Glutamatergic neuron (in vitro differentiated cells): ENCODE measurements at regions not wholly inside any gene's neighbourhood (a gene's known extent, or its start where the extent isn't known, plus 50 kb on each side); places are given as distances from the start of the nearest gene placed in this dataset.

ENCODE experiments used
- DNase-seq: peaks from one replicate; pipeline ENCODE4 v3.0.0; 2022
- H3K27ac Mint-ChIP-seq: one replicate; pipeline ENCODE4 v1.8.0; 2020; ENCODE audit warnings: mild to moderate bottlenecking, mixed read lengths, inconsistent platforms; ENCODE audit not compliant: unreplicated experiment
- H3K27me3 Mint-ChIP-seq: one replicate; pipeline ENCODE4 v1.8.0; 2020; ENCODE audit warnings: mild to moderate bottlenecking, moderate library complexity, mixed read lengths, inconsistent platforms; ENCODE audit not compliant: unreplicated experiment
- H3K36me3 Mint-ChIP-seq: one replicate; pipeline ENCODE4 v1.8.0; 2020; ENCODE audit warnings: mild to moderate bottlenecking, mixed read lengths, inconsistent platforms; ENCODE audit not compliant: unreplicated experiment
- H3K4me1 Mint-ChIP-seq: one replicate; pipeline ENCODE4 v1.8.0; 2020; ENCODE audit warnings: mild to moderate bottlenecking, low read depth, mixed read lengths, inconsistent platforms; ENCODE audit not compliant: unreplicated experiment
- H3K4me3 Mint-ChIP-seq: one replicate; pipeline ENCODE4 v1.8.0; 2020; ENCODE audit warnings: mild to moderate bottlenecking, mixed read lengths, inconsistent platforms; ENCODE audit not compliant: unreplicated experiment
- H3K9me3 Mint-ChIP-seq: one replicate; pipeline ENCODE4 v1.8.0; 2020; ENCODE audit warnings: mild to moderate bottlenecking, moderate library complexity, mixed read lengths, inconsistent platforms; ENCODE audit not compliant: unreplicated experiment
- CTCF ChIP-seq: fragments of 200-600 bp; sonication (generic); IDR thresholded peaks from one replicate; pipeline ENCODE4 v1.5.0; 2021; ENCODE audit not compliant: partially characterized antibody, unreplicated experiment

GRCh38 chr5:85841653-85842052, 776.1 kb upstream of the COX7C start:
- no peak for DNase-seq
- Mint-ChIP-seq H3K9me3 (no peaks in the 10 kb centered on the region), H3K36me3 (no peaks in the 10 kb centered on the region), H3K4me1 (no peaks in the 10 kb centered on the region), H3K27ac (no peak overlapping the region), H3K27me3 (no peaks in the 10 kb centered on the region), H3K4me3 (no peak overlapping the region)
- TF ChIP-seq CTCF, result no peak

GRCh38 chr5:85843535-85843934, 774.2 kb upstream of the COX7C start:
- Mint-ChIP-seq H3K36me3 (no peaks in the 10 kb centered on the region), H3K27ac (no peak overlapping the region), H3K4me1 (no peaks in the 10 kb centered on the region), H3K4me3 (no peak overlapping the region), H3K9me3 (no peaks in the 10 kb centered on the region), H3K27me3 (no peaks in the 10 kb centered on the region)
- no peak for TF ChIP-seq CTCF
- DNase-seq, result no peak

- TF ChIP-seq CTCF, result no peak
- Mint-ChIP-seq H3K36me3 (peaks cover 9% of the 10 kb centered on the region), H3K27me3 (no peaks in the 10 kb centered on the region), H3K4me1 (no peaks in the 10 kb centered on the region), H3K4me3 (no peak overlapping the region), H3K9me3 (peaks cover 2% of the 10 kb centered on the region), H3K27ac (no peak overlapping the region)
- no peak for DNase-seq
These were observed 768.3 kb upstream of the COX7C start for GRCh38 chr5:85849411-85849810.

GRCh38 chr5:85865296-85865695, 752.4 kb upstream of the COX7C start:
- Mint-ChIP-seq H3K4me3 (no peak overlapping the region), H3K36me3 (no peaks in the 10 kb centered on the region), H3K27me3 (no peaks in the 10 kb centered on the region), H3K9me3 (no peaks in the 10 kb centered on the region), H3K4me1 (no peaks in the 10 kb centered on the region), H3K27ac (no peak overlapping the region)
- TF ChIP-seq CTCF, result no peak
- DNase-seq, result no peak

- Mint-ChIP-seq H3K4me3 (no peak overlapping the region), H3K9me3 (no peaks in the 10 kb centered on the region), H3K27ac (no peak overlapping the region), H3K4me1 (no peaks in the 10 kb centered on the region), H3K27me3 (no peaks in the 10 kb centered on the region), H3K36me3 (no peaks in the 10 kb centered on the region)
- TF ChIP-seq CTCF, result no peak
- DNase-seq, result no peak
These were observed 749.7 kb upstream of the COX7C start for GRCh38 chr5:85868070-85868469.
